ENCODE measurements at regions not wholly inside any gene's neighbourhood (a gene's known extent, or its start where the extent isn't known, plus 50 kb on each side); places are given as distances from the start of the nearest gene placed in this dataset.
"Not testable (repeated sequence)": the region's sequence is repeated elsewhere in the genome, so short reads cannot be mapped to it uniquely, and the experiment has no call there.

DNA sequence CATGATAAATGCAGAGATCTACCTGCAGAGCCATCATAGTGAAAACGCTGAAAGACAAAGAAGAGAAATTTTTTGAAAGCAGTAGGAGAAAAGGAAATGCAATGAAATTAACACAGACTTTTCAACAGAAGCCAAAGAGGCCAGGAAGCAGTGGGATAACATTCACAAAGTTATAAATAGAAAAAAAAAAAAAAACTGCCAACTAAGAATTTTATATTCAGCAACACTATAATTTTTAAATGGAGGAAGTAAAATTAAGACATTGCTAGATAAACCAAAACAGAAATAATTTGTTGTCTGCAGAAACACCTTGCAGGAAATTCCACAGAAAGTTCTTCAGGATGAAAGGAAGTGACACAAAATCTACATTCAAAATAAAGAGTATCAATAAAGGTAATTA lies 591.5 kb upstream of the ID4 start:
- no peak for DNase-seq (ENCODE audit: low read depth)

DNA sequence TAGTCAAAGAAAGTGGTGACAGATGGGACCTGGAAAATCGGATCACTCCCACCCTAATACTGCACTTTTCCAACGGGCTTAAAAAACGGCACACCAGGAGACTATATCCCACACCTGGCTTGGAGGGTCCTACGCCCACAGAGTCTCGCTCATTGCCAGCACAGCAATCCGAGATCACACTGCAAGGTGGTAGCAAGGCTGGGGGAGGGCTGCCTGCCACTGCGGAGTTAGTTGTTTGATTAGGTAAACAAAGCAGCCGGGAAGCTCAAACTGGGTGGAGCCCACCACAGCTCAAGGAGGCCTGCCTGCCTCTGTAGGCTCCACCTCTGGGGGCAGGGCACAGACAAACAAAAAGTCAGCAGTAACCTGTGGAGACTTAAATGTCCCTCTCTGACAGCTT lies 590.0 kb upstream of the ID4 start:
- not testable (repeated sequence) for DNase-seq (ENCODE audit: low read depth)

DNA sequence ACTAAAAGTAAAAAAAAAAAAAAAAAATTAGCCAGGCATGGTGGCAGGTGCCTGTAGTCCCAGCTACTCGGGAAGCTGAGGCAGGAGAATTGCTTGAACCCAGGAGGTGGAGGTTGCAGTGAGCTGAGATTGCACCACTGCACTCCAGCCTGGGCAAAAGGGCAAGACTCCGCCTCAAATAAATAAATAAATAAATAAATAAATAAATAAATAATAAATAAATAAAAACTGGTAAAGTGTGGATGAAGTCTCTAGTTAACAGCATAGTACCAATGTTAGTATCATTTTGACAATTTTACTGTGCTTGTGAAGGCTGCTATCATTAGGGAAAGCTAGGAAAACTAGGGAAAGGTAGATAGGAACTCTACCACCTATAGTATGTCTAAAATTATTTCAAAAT lies 581.0 kb upstream of the ID4 start:
- not testable (repeated sequence) for DNase-seq (ENCODE audit: low read depth)

DNA sequence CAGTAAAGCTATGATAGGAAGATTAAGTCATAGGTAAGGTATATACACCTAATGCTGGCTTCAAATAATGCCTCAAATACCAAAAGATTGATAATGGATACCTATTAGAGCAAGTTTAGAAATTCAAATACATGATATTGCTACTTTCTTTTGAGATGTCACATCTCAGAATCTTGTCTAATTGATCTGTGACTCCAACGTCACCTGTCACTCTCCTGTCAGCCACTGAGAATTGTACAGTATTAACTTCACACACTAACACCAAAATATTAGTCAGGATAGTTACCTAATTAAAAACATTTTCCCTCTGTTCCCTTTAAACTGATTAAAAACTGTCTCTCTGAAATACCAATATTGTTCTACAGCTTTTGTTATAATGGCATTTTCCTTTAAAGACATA lies 575.5 kb upstream of the ID4 start:
- no peak for DNase-seq (ENCODE audit: low read depth)

DNA sequence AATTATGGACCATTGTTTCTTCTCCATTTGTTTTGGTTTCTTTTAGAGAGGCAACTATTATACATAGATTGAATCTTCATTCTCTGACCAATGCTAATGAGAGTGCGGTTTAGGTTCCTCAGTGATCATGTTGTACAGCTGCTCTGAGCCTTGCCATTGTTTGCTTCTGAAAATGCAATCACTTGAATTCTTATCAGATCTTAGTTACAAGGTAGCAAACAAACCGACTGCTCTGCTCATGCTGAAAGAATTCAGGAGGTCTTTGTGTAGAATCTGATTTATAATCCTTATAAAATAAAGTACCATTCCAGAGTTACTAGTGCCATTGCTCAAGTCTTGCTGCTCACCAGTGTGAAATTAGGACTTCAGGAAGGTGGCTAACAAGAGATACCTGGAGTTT lies 569.1 kb upstream of the ID4 start:
- no peak for DNase-seq (ENCODE audit: low read depth)

DNA sequence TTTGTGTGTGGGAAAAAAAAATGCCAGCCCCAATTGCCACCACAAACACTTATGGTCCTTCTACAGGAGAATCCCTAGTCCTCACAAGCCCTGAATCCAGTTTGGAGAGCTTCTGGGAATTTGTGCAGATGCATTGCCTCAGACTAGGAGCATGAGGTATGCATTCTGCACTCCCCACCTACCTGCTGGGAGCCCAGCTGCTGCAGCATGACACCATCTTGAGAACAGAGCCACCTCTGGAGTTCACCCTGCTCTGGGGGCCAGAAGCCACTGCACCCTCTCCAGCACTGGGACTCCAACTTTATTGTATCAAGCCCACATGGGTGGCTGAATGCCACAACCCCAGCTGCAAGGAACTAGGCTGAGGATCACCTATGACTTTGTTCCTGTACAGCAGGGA lies 568.5 kb upstream of the ID4 start:
- DNase-seq (ENCODE audit: low read depth): no peak

DNA sequence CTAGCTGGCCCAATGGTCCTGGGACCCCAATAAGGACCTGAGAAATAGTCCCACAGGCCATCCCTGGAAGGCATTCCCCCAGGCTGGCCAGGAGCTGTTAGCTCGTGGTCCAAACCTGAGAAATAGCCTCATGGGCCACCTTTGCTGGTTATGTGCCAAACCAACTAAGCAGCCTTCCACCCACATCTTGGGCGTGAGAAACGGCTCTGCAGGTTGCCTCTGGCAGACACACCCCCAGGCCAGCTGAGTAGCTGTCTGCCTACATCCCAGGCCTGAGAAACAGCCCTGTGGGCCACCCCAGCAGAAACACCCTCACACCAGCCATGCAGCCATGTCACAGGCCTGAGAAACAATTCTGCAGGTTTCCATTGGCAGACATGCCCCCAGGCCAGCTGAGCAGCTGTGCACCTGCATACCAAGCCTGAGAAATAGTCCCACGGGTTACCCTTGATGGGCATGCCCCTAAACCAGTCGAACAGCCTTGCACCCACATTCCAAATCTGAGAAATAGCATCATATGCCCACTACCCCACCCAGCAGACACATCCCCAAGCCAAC lies 567.8 kb upstream of the ID4 start:
- no peak for DNase-seq (ENCODE audit: low read depth)

DNA sequence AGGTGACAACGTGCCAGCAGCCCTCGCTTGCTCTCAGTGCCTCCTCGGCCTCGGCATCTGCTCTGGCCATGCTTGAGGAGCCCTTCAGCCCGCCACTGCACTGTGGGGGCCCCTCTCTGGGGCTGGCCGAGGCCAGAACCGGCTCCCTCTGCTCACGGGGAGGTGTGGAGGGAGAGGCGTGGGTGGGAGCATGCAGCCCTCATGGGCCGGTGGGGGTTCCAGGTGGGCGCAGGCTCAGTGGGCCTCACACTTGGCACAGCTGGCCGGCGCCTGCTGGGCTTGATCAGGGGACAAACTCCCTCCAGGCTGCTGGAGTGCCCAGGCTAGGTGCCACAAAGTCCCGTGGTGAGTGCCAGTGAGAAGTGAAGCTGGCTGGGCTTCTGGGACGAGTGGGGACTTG lies 566.6 kb upstream of the ID4 start:
- DNase-seq (ENCODE audit: low read depth): no peak

DNA sequence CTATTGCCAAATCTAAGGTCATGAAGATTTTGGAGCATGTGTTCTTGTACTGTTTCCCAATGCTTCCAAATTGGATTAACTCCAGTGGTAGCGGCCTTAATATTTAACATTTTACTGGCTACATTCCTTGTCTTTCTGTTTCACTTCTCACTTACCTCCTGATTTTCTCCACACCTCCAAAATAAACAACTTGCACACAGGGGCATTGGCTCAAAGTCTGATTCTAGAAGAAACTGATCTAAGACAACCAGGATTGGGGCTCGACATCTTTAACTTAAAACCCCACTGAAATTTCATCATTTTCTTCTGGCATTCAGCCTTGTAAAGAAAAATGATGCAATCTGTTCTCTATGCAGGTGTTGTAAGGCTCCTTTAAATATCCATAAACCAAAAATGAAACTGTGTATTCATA lies 557.9 kb upstream of the ID4 start:
- no peak for DNase-seq (ENCODE audit: low read depth)

DNA sequence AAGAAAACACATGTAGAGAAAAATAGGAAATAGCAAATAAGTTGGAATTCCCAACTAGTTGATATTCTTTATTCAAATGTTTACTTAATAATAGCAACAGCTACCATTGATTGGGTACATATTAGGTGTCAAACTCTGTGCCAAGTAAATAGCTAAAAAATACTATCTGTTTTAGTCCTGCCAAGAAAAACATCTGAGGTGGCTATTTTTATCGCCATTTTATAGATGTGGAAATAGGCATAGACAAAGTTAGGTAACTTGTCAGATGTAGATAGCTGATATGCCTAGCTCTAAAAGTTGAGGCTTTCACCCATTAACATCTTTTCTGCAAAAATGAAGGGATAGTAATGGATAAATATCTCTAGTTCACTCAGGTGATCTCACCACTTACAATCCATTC lies 549.2 kb upstream of the ID4 start:
- DNase-seq (ENCODE audit: low read depth): no peak

DNA sequence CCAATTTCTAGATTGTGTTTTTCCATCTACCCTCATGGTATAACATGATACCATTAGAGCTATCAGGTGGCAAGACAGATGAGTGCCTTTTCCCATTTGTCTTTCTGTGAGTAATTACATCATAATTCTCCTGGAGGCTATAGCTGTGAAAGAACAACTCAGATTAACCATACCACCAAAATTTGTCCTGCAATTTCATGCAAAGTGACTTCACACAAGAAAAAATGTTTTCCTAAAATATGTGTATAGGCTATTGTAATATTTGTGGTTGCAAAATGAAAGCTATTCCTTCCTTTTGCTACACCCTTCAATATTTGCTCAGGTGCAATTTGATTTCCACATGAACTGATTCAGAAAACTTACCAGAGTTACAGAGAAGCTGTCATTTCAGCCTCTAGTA lies 547.7 kb upstream of the ID4 start:
- DNase-seq (ENCODE audit: low read depth): no peak

DNA sequence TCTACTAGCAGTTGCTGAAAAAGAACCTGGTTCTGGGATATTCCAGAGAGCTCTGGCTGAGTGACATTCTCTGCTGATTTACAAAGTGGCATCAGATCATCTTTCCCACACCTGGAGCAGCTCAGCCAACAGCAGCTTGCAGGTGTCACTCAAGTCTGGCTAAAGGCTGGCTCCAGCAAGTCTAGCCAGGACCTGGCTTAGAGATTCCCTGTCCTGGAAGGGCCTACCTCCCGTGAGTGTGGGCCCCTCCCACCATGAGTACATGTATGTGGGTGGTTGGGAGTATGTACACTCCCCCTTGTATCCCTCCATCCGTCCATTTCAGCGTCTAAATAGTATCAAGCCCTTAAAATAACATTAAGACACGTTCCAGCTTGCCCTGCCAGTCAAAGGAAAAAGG lies 539.3 kb upstream of the ID4 start:
- no peak for DNase-seq (ENCODE audit: low read depth)

DNA sequence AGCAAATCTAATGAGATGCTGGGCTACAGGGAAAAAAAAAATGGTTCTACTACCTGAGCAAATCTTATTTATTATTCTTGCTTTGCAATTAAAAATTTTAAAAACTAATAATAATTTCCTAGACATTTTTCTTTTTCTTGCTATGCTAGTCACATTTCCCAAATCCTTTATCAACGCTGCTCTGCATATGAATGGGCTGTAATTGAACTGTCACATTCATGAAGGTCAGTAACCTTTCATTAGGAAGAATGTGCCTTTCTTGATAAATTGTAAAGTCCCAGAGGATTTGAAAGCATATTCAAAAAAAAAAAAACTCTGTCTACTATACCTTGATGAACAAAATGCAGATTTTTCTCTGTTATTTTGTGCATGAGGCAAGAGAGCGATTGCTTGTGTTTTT lies 538.7 kb upstream of the ID4 start:
- no peak for DNase-seq (ENCODE audit: low read depth)

DNA sequence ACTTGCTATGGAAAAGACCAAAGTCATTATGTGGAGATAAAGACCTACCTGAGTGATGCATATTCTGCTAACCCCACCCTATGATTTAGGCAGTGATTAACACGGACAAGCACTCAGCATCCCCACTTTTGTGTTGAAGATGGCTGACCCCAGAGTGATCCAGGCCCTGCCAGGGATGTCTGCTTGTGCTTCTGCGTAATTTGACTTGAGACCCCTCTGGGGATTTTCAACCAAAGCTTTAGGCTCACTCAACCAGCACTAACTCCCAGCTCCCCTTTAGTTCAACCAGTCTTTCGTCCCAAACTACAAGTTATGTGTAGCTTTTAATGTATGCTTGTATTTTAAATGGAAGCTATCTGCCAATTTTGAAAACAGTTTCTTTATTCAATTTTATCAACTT lies 538.0 kb upstream of the ID4 start:
- DNase-seq (ENCODE audit: low read depth): no peak

DNA sequence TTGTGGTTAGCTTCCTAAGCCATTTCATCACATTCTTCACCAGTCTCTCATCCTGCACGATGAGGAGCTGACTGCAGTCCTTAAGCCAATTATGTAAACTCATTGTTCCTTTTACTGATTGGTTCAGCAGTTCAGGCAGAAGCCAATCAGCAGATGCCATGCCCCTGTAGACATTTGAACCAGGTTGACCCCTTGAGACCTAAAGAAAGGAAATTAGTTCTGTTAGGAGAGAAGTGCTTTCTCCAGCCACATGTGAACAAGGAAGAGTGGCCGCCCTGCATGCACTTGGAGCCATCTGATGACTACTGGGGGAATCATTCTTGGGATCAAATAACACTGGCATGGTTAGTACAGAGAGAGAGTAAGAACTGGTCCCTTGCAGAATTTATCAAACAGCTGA lies 535.2 kb upstream of the ID4 start:
- DNase-seq (ENCODE audit: low read depth): peak; percentile 68

DNA sequence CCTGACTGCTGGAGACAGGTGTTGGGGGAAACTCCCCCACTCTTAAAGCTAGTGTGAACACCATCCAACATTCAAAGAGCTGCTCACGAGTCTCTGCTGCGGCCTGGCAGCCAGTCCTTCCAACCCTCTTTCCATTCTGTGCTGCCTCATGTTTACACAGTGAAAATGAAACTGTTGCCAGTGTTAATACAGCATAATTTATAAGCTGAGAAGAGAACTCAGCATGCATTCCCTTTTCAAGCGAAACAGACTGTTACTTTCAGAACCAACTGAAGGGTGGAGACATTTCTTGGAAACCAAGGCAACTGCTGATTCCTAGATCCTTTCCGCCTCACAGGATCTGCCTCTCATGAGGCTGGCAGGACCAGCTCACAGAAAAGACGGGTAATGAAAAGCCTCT lies 533.8 kb upstream of the ID4 start:
- DNase-seq (ENCODE audit: low read depth): peak; percentile 13

DNA sequence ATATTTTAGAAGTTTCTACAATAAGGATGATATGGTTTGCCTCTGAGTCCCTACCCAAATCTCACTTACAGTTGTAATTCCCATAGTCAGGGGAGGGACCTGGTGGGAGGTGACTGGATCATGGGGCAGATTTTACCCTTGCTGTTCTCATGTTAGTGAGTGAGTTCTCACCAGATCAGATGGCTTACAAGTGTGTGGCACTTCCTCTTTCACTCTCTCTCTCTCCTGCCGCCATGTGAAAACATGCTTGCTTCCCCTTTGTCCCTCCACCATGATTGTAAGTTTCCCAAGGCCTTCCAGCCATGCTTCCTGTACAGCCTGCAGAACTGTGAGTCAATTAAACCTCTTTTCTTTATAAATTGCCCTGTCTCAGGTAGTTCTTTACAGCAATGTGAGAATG lies 527.5 kb upstream of the ID4 start:
- no peak for DNase-seq (ENCODE audit: low read depth)

DNA sequence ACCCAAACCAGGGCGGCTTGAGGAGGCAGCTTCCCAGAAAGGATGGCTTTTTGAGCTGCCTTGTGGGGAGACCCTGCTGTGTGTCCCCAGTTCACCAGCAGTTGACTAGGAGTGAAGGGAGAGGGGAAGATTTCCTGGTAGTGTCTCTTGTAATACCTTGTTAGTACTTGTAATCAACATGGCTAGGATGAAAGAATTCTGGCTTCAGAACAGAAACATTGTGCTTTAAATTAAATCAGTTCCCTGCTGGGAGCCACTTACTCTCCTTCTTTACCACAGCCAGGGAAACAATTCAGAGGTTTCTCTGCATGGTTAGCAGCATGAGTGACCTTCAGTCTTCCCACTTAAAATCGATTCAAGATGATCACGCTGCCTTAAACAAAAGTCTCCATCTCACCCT lies 525.4 kb upstream of the ID4 start:
- DNase-seq (ENCODE audit: low read depth): no peak

DNA sequence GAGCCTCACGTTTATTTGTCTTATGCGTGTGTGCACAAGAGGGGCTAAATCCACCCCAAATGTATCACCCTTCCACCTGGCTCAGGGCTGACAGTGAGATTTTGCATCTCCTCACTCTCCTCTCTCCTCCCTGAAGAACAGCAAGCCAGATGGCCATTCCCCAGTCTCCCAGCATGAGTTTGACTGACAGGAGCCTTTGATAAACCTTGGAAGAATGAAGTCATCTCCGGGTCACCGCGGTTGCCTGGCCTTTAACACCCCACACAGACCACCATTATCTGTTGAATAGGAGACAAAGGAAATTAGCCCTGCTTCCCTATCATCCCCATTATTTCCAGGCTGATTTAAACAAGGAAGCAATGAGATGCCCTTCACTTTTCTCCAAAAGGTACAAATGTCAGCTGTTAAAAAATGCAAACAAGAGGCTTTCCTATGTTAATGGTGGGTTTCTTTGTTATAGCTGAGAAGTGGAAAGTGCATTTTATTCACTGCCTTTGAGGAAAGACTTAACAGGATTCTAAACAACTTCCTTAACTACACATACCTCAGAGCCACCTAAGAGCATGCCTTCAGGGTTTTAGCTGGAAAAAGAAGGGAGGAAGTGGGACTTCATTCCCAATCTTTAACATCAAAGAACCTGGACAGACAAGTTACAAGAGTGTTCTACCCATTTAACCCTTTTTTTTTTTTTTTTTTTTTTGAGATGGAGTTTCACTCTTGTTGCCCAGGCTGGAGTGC lies 524.8 kb upstream of the ID4 start:
- no peak for DNase-seq (ENCODE audit: low read depth)

DNA sequence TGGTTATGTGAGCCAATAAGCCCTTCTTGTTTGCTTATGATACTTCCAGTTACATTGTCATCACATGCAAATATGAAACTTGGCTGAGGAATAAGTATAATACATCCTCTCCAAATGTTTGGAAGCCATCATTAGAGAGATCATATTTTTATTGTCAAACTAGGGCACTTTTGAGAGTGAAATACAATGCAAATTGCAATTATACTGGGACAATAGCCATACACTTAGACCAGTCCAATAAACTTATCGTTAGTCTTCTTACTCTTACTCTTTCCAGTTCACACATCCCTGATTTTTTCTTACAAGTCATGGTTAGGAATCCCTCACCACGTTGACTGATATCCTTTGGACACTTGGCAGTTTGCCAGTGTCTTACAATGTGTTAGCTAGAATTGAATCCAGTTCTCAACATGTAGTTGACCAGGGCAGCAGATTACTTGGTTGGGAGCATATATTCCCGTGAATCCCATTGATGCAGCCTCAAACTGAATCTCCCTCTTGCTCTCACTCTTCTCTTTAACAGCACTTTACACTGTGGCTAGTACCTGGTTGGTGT lies 519.7 kb upstream of the ID4 start:
- DNase-seq (ENCODE audit: low read depth): no peak

DNA sequence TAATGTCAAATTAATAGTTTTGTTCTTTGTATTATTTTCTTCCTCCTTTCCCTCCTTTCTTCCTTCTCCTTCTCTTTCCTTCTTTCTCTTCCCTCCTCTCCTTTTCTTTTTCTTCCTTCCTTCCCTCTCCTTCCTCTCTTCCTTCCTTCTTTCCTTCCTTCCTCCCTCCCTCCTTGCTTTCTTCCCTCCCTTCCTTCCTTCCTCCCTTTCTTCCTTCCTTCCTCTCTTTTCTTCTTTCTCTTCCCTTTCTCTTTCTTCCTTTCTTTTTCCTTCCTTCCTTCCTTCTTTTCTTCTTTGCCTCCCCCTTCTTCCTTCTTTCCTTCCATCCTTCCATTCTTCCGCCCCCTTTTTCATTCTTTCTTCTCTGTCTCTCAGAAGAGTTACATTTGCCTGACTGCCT lies 518.2 kb upstream of the ID4 start:
- no peak for DNase-seq (ENCODE audit: low read depth)

DNA sequence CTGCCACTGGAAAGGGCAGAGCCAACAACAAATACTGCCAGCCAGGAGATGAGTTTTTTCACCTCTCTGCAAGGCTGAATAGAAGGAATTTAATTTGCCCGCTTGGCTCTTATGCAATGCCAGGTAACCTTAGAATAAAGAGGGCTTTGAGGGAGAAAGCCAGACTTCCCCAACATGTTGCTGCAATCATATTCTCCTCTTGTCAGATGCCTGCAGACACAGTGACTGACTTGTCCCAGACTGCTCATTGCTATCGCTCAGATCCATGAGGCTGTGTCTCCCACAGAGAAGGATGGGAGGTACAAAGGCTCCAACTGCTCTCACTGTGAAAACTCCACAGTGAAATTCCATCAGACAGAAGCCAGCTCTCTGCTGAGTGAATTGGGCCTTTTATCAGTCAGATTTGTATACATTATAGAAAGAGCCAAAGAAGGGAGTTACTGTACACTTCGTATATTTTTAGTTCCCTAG lies 517.0 kb upstream of the ID4 start:
- DNase-seq (ENCODE audit: low read depth): no peak

DNA sequence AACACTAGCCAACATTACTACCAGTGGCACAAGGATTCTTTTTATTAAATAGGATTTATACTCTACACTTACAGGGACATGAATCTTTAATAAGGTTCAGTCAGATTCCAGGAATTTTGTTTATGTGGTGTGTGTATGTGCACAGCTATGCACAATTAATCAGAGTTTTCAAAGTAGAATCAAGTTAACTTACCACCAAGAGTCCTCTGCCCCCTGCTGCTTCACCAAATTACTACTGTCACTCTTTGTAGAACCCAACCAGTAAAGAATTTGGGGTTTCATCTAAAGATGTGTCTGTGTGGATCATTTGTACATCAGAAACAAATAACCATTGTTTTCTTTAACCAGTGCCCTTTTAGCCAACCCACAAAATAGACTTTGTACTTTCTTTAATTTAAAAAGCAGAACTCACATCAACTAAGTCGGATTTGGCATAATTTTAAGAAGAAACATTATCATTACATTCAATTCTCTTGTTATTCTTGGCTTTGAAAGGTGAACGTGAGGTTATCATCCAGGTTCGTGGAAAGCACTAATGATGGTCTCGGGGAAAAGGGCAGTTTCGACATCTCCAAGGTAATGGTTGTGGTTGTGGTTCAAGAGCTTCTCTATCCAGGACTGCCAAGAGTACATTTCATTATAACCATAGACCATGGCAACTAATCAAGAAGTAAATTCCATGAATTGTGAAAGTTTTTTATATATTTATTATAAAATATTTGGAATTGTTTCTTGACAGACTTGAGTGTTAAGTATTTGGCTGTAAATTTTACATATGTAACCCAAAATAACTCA lies 514.3 kb upstream of the ID4 start:
- DNase-seq (ENCODE audit: low read depth): no peak

Data from Daoy (cell line).